H1 (cell line): ENCODE measurements at regions not wholly inside any gene's neighbourhood (a gene's known extent, or its start where the extent isn't known, plus 50 kb on each side); places are given as distances from the start of the nearest gene placed in this dataset.

Experiments used
- ATF2 ChIP-seq: IDR thresholded peaks from 2 replicates; pipeline ENCODE4 v1.6.1; 2012; ENCODE audit warnings: low read length, inconsistent platforms
- CHD1 ChIP-seq: IDR thresholded peaks from 2 replicates; pipeline ENCODE4 v1.6.1; 2012; ENCODE audit warnings: low read depth, low read length, improper control_type of control experiment
- CHD7 ChIP-seq: fragments of 300-600 bp; sonication (generic); IDR thresholded peaks from 2 replicates; pipeline ENCODE4 v1.7.1; 2012; ENCODE audit warnings: low read length, moderate library complexity, mild to moderate bottlenecking, inconsistent platforms; ENCODE audit not compliant: insufficient replicate concordance
- CTBP2 ChIP-seq: IDR thresholded peaks from 2 replicates; pipeline ENCODE4 v1.7.0; 2011; ENCODE audit warnings: borderline replicate concordance, mild to moderate bottlenecking, moderate library complexity, mixed read lengths, low read length; ENCODE audit not compliant: insufficient read depth, insufficient read length
- JUN ChIP-seq: IDR thresholded peaks from 2 replicates; pipeline ENCODE4 v1.6.1; 2011; ENCODE audit warnings: low read depth, mild to moderate bottlenecking, improper control_type of control experiment, low read length
- JUND ChIP-seq: IDR thresholded peaks from 2 replicates; pipeline ENCODE4 v1.6.1; 2011; ENCODE audit warnings: mild to moderate bottlenecking, improper control_type of control experiment, low read length
- RFX5 ChIP-seq: IDR thresholded peaks from 2 replicates; pipeline ENCODE4 v1.6.1; 2011; ENCODE audit warnings: low read depth, low read length, improper control_type of control experiment, borderline replicate concordance
- SIX5 ChIP-seq: IDR thresholded peaks from 2 replicates; pipeline ENCODE4 v1.6.1; 2011; ENCODE audit warnings: mild to moderate bottlenecking, low read depth, low read length
- SP1 ChIP-seq: IDR thresholded peaks from 2 replicates; pipeline ENCODE4 v1.6.1; 2011; ENCODE audit warnings: low read depth, low read length

GRCh38 chr17:17421346-17422216, 55.2 kb upstream of the MED9 start (continued):
- TF ChIP-seq CHD7 (no peak), SP1 (no peak), ATF2 (no peak), JUND (no peak), RFX5 (no peak), JUN (no peak), CHD1 (no peak), SIX5 (no peak), CTBP2 (no peak)
